ENCODE measurements at regions not wholly inside any gene's neighbourhood (a gene's known extent, or its start where the extent isn't known, plus 50 kb on each side); places are given as distances from the start of the nearest gene placed in this dataset.

GRCh38 chr14:105887692-105888091 lies 361.3 kb downstream of the TMEM121 start:
- no peaks in the 10 kb centered on the region for H3K36me3 ChIP-seq
- TF ChIP-seq POLR2AphosphoS5 (IDR thresholded peaks at IDR 0.05) (no peak), POLR2A (IDR thresholded peaks at IDR 0.05) (no peak), CTCF (IDR thresholded peaks at IDR 0.05) (no peak), EP300 (IDR thresholded peaks at IDR 0.05) (no peak)

GRCh38 chr14:105888151-105888550 lies 361.8 kb downstream of the TMEM121 start:
- H3K9me3 ChIP-seq = no peaks in the 10 kb centered on the region
- H3K4me3 ChIP-seq = no peak overlapping the region
- H3K4me1 ChIP-seq = no peaks in the 10 kb centered on the region
- no peak for DNase-seq
- peaks cover 0 to 17% (median 0%) of the 10 kb centered on the region in 3 donors for H3K27me3 ChIP-seq
- WGBS, 5 donors = 65 to 100% (median 83%) methylated on average over 2 of the region's 2 CpGs
- no peak overlapping the region for H3K27ac ChIP-seq
- TF ChIP-seq POLR2AphosphoS5 (IDR thresholded peaks at IDR 0.05) (no peak), EP300 (IDR thresholded peaks at IDR 0.05) (no peak), CTCF (IDR thresholded peaks at IDR 0.05) (no peak), POLR2A (IDR thresholded peaks at IDR 0.05) (no peak)
- intact Hi-C loops (cut with DNase I; ENCODE audit: low total_unique reads) = no loop called here
- no peaks in the 10 kb centered on the region for H3K36me3 ChIP-seq

More at GRCh38 chr14:105887692-105888091, 361.3 kb downstream of the TMEM121 start:
- H3K4me1 ChIP-seq = no peaks in the 10 kb centered on the region
- 2 to 15% (median 10%) methylated on average over 2 of the region's 2 CpGs for WGBS, 5 donors
- no peak overlapping the region for H3K27ac ChIP-seq
- peaks cover 0 to 17% (median 0%) of the 10 kb centered on the region in 3 donors for H3K27me3 ChIP-seq
- no peak overlapping the region for H3K4me3 ChIP-seq
- intact Hi-C loops (cut with DNase I; ENCODE audit: low total_unique reads) = no loop called here
- DNase-seq = no peak
- no peaks in the 10 kb centered on the region for H3K9me3 ChIP-seq

- Histone ChIP-seq H3K9me3 (no peaks in the 10 kb centered on the region), H3K4me3 (no peak overlapping the region), H3K36me3 (no peaks in the 10 kb centered on the region), H3K27ac (no peak overlapping the region), H3K4me1 (no peaks in the 10 kb centered on the region), H3K27me3 (peaks cover 0 to 17% (median 0%) of the 10 kb centered on the region in 3 donors)
- 74 to 83% (median 80%) methylated on average over 7 to 20 of the region's 20 CpGs for WGBS, 5 donors
- intact Hi-C loops (cut with DNase I; ENCODE audit: low total_unique reads) = no loop called here
- DNase-seq = no peak
- TF ChIP-seq POLR2A (IDR thresholded peaks at IDR 0.05) (no peak), CTCF (IDR thresholded peaks at IDR 0.05) (no peak), EP300 (IDR thresholded peaks at IDR 0.05) (no peak), POLR2AphosphoS5 (IDR thresholded peaks at IDR 0.05) (no peak)
Observed at GRCh38 chr14:105888784-105889665, 362.6 kb downstream of the TMEM121 start.

- Histone ChIP-seq H3K27me3 (peaks cover 0 to 17% (median 0%) of the 10 kb centered on the region in 3 donors), H3K27ac (no peak overlapping the region), H3K4me1 (no peaks in the 10 kb centered on the region), H3K36me3 (no peaks in the 10 kb centered on the region), H3K4me3 (no peak overlapping the region), H3K9me3 (no peaks in the 10 kb centered on the region)
- no peak for DNase-seq
- WGBS, 5 donors = 54 to 65% (median 59%) methylated on average over 6 to 10 of the region's 10 CpGs
- intact Hi-C loops (cut with DNase I; ENCODE audit: low total_unique reads) = no loop called here
- TF ChIP-seq EP300 (IDR thresholded peaks at IDR 0.05) = no peak
- TF ChIP-seq POLR2AphosphoS5 (IDR thresholded peaks at IDR 0.05) = no peak
- no peak for TF ChIP-seq CTCF (IDR thresholded peaks at IDR 0.05)
- no peak for TF ChIP-seq POLR2A (IDR thresholded peaks at IDR 0.05)
Observed at GRCh38 chr14:105889666-105890473, 363.5 kb downstream of the TMEM121 start.

All from stomach (tissue), 8 donors.